ENCODE measurements at regions not wholly inside any gene's neighbourhood (a gene's known extent, or its start where the extent isn't known, plus 50 kb on each side); places are given as distances from the start of the nearest gene placed in this dataset.

GRCh38 chr11:110524238-110524637 lies 94.5 kb downstream of the FDX1 start:
- peak overlapping the region in 1 of 4 donors; percentile 39 for H3K27ac ChIP-seq
- H3K4me3 ChIP-seq = no peak overlapping the region
- TF ChIP-seq CTCF (IDR thresholded peaks at IDR 0.05) = no peak
- no peak for TF ChIP-seq POLR2A (IDR thresholded peaks at IDR 0.05)
- H3K27me3 ChIP-seq = no peaks in the 10 kb centered on the region
- 44 to 56% methylated on average over 6 of the region's 6 CpGs for WGBS, 2 donors
- peaks cover 5 to 16% (median 7%) of the 10 kb centered on the region in 3 donors for H3K4me1 ChIP-seq
- intact Hi-C loops (cut with DNase I) = no loop called here
- peaks cover 0 to 4% (median 0%) of the 10 kb centered on the region in 3 donors for H3K9me3 ChIP-seq
- no peaks in the 10 kb centered on the region for H3K36me3 ChIP-seq
- DNase-seq = no peak

- H3K9me3 ChIP-seq = peaks cover 0 to 4% (median 0%) of the 10 kb centered on the region in 3 donors
- H3K4me3 ChIP-seq = no peak overlapping the region
- H3K4me1 ChIP-seq = peaks cover 5 to 20% (median 7%) of the 10 kb centered on the region in 3 donors
- no peaks in the 10 kb centered on the region for H3K36me3 ChIP-seq
- intact Hi-C loops (cut with DNase I) = no loop called here
- no peak for DNase-seq
- H3K27ac ChIP-seq = peak overlapping the region in 2 of 4 donors; percentile 57 to 65
- 0% methylated on average over 1 of the region's 1 CpG for WGBS, 2 donors
- TF ChIP-seq POLR2A (IDR thresholded peaks at IDR 0.05) = no peak
- no peak for TF ChIP-seq CTCF (IDR thresholded peaks at IDR 0.05)
- no peaks in the 10 kb centered on the region for H3K27me3 ChIP-seq
These were observed 96.1 kb downstream of the FDX1 start for GRCh38 chr11:110525883-110526282.

GRCh38 chr11:110526323-110526722 lies 96.6 kb downstream of the FDX1 start:
- H3K4me3 ChIP-seq = no peak overlapping the region
- H3K27me3 ChIP-seq = no peaks in the 10 kb centered on the region
- peaks cover 5 to 24% (median 7%) of the 10 kb centered on the region in 3 donors for H3K4me1 ChIP-seq
- H3K36me3 ChIP-seq = no peaks in the 10 kb centered on the region
- H3K9me3 ChIP-seq = peaks cover 0 to 4% (median 0%) of the 10 kb centered on the region in 3 donors
- TF ChIP-seq CTCF (IDR thresholded peaks at IDR 0.05) (no peak), POLR2A (IDR thresholded peaks at IDR 0.05) (no peak)
- intact Hi-C loops (cut with DNase I) = no loop called here
- H3K27ac ChIP-seq = peak overlapping the region in 2 of 4 donors; percentile 57 to 65
- DNase-seq = no peak
- WGBS, 2 donors = 35 to 46% methylated on average over 2 of the region's 2 CpGs
